ENCODE measurements at regions not wholly inside any gene's neighbourhood (a gene's known extent, or its start where the extent isn't known, plus 50 kb on each side); places are given as distances from the start of the nearest gene placed in this dataset.

DNA sequence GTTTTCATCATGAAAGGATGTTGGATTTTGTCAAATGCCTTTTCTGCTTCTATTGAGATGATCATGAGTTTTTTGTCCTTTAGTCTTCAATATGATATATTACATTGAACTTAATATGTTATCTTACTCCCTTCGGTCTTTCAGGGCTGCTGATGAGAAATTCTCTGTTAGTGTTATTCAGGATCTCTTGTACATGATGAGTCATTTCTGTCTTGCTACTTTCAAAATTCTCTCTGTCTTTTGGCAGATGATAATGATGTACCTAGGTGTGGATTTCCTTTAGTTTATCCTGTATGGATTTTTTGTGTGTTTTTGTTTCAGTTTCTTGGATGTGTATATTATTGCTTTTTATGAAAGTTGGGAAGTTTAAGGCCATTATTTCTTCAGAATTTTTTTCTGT is 320.9 kb upstream of the NPSR1 start:
- H3K4me1 Mint-ChIP-seq (ENCODE audit: low read depth, unreplicated experiment), result no peaks in the 10 kb centered on the region
- no peaks in the 10 kb centered on the region for H3K9me3 Mint-ChIP-seq (ENCODE audit: unreplicated experiment)
- no peak for DNase-seq
- H3K4me3 Mint-ChIP-seq (ENCODE audit: unreplicated experiment), result no peak overlapping the region
- H3K36me3 Mint-ChIP-seq (ENCODE audit: unreplicated experiment), result peaks cover 6% of the 10 kb centered on the region
- H3K27me3 Mint-ChIP-seq (ENCODE audit: unreplicated experiment), result no peaks in the 10 kb centered on the region
- H3K27ac Mint-ChIP-seq (ENCODE audit: unreplicated experiment), result no peak overlapping the region
- TF ChIP-seq, protein P1, sequence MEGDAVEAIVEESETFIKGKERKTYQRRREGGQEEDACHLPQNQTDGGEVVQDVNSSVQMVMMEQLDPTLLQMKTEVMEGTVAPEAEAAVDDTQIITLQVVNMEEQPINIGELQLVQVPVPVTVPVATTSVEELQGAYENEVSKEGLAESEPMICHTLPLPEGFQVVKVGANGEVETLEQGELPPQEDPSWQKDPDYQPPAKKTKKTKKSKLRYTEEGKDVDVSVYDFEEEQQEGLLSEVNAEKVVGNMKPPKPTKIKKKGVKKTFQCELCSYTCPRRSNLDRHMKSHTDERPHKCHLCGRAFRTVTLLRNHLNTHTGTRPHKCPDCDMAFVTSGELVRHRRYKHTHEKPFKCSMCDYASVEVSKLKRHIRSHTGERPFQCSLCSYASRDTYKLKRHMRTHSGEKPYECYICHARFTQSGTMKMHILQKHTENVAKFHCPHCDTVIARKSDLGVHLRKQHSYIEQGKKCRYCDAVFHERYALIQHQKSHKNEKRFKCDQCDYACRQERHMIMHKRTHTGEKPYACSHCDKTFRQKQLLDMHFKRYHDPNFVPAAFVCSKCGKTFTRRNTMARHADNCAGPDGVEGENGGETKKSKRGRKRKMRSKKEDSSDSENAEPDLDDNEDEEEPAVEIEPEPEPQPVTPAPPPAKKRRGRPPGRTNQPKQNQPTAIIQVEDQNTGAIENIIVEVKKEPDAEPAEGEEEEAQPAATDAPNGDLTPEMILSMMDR (IDR thresholded peaks at IDR 0.05; ENCODE audit: partially characterized antibody, unreplicated experiment), result no peak

DNA sequence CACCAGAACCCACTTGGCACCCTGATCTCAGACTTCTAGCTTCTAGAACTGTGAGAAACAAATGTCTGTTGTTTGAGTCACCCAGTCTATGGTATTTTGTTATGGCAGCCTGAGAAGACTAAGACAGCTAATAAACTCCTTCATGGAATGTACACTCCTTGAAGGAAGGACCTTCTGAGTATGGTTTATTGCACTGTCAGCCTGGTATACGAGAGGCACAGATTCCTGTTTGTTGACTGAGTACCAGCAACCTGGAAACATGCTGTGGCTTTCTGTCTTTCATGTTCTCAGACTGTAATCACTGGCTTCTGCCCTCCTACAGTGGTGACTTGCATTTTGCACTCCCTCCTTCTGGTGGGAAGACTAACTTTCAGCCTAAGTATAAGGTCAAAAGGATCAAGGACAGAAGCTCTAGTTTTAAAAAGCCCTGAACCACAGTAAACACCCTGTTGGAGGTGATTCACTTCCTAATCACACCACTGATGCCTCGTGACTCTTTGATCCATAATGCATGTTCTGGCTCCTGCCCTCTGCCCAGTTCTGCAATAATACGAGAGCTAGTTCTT is 319.0 kb upstream of the NPSR1 start:
- no peak overlapping the region for H3K4me3 Mint-ChIP-seq (ENCODE audit: unreplicated experiment)
- H3K9me3 Mint-ChIP-seq (ENCODE audit: unreplicated experiment), result no peaks in the 10 kb centered on the region
- DNase-seq, result no peak
- TF ChIP-seq, protein P1 (IDR thresholded peaks at IDR 0.05; ENCODE audit: partially characterized antibody, unreplicated experiment), result no peak
- no peaks in the 10 kb centered on the region for H3K27me3 Mint-ChIP-seq (ENCODE audit: unreplicated experiment)
- no peaks in the 10 kb centered on the region for H3K4me1 Mint-ChIP-seq (ENCODE audit: low read depth, unreplicated experiment)
- H3K36me3 Mint-ChIP-seq (ENCODE audit: unreplicated experiment), result peaks cover 6% of the 10 kb centered on the region
- H3K27ac Mint-ChIP-seq (ENCODE audit: unreplicated experiment), result no peak overlapping the region

DNA sequence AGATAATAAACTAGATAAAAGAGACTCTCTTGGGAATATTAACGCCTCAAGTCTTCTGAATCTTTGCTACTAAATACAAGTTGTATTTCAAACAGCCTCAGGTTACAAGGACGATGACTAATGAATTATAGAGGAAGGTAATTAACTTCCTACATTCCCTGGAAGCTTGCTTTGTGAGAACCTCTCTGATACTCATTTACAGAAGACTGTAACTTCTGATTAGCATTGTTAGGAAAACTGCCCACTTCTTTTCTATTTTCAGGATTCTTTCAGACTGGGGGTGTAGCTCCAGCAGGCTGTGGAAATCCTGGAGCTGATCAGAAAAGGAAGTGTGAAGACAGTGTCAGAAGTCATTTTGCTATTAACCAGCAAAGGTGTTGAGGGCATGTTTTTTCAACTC is 316.7 kb upstream of the NPSR1 start:
- H3K4me1 Mint-ChIP-seq (ENCODE audit: low read depth, unreplicated experiment), result no peaks in the 10 kb centered on the region
- H3K27me3 Mint-ChIP-seq (ENCODE audit: unreplicated experiment), result no peaks in the 10 kb centered on the region
- H3K27ac Mint-ChIP-seq (ENCODE audit: unreplicated experiment), result no peak overlapping the region
- DNase-seq, result no peak
- H3K4me3 Mint-ChIP-seq (ENCODE audit: unreplicated experiment), result no peak overlapping the region
- H3K36me3 Mint-ChIP-seq (ENCODE audit: unreplicated experiment), result peaks cover 6% of the 10 kb centered on the region
- TF ChIP-seq, protein P1 (IDR thresholded peaks at IDR 0.05; ENCODE audit: partially characterized antibody, unreplicated experiment), result no peak
- no peaks in the 10 kb centered on the region for H3K9me3 Mint-ChIP-seq (ENCODE audit: unreplicated experiment)

DNA sequence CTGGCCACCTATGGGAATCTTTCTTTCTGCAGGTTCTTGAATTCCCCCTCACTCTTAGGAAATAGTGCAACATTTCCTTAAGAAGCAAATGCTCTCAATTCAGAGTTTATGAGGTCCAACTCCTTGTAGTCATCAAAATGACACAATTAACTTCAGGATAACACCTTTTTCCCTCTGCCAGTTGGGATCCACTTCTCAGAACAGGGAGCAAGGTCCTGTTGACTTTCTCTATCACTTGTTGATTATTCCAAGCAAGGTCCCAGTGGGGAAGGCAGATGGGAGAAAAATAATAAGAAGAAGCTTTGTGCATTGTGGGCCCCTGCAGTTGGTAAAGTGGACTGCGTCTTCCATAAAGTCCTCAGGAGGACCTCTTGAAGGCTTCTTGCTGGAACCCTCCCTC is 315.6 kb upstream of the NPSR1 start:
- Mint-ChIP-seq H3K4me1 (ENCODE audit: low read depth, unreplicated experiment) (no peaks in the 10 kb centered on the region), H3K27me3 (ENCODE audit: unreplicated experiment) (no peaks in the 10 kb centered on the region), H3K27ac (ENCODE audit: unreplicated experiment) (no peak overlapping the region), H3K9me3 (ENCODE audit: unreplicated experiment) (no peaks in the 10 kb centered on the region), H3K4me3 (ENCODE audit: unreplicated experiment) (no peak overlapping the region), H3K36me3 (ENCODE audit: unreplicated experiment) (peaks cover 3% of the 10 kb centered on the region)
- TF ChIP-seq, protein P1 (IDR thresholded peaks at IDR 0.05; ENCODE audit: partially characterized antibody, unreplicated experiment), result no peak
- no peak for DNase-seq

DNA sequence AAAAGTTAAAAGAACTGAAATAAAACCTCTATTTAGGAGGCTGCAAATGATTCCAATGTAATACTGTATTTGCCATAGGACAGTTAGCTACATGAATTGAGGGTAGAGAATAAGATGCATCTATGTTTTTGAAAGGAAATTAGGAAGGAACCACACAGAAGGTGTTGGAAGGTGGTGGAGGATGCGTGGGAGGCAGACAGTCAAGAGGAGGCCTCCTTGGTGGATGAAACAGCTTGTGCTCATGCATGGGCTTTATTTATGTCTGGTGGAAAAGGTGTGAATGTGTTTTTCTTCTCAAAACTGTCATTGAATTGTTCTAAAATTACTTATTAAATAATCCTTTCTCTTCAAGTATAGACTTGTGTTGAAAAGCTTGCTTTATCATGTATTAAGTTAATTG is 314.4 kb upstream of the NPSR1 start:
- Mint-ChIP-seq H3K4me1 (ENCODE audit: low read depth, unreplicated experiment) (no peaks in the 10 kb centered on the region), H3K36me3 (ENCODE audit: unreplicated experiment) (no peaks in the 10 kb centered on the region), H3K27ac (ENCODE audit: unreplicated experiment) (no peak overlapping the region), H3K27me3 (ENCODE audit: unreplicated experiment) (no peaks in the 10 kb centered on the region), H3K9me3 (ENCODE audit: unreplicated experiment) (no peaks in the 10 kb centered on the region), H3K4me3 (ENCODE audit: unreplicated experiment) (no peak overlapping the region)
- no peak for DNase-seq
- TF ChIP-seq, protein P1 (IDR thresholded peaks at IDR 0.05; ENCODE audit: partially characterized antibody, unreplicated experiment), result no peak

Measured in glutamatergic neuron (in vitro differentiated cells).